NB4 (cell line): ENCODE measurements at regions not wholly inside any gene's neighbourhood (a gene's known extent, or its start where the extent isn't known, plus 50 kb on each side); places are given as distances from the start of the nearest gene placed in this dataset.

Experiments used
- CTCF ChIP-seq: IDR thresholded peaks from one replicate; pipeline ENCODE4 v1.5.1; 2012; ENCODE audit warnings: low read depth, low read length
- POLR2A ChIP-seq: IDR thresholded peaks from 2 replicates; pipeline ENCODE4 v1.6.1; 2011; ENCODE audit warnings: mild to moderate bottlenecking; ENCODE audit not compliant: insufficient read length; ENCODE audit errors: extremely low read depth

GRCh38 chr5:125415126-125415525, 668.7 kb upstream of the ZNF608 start:
- no peak for TF ChIP-seq CTCF
- TF ChIP-seq POLR2A: no peak
